ENCODE measurements at regions not wholly inside any gene's neighbourhood (a gene's known extent, or its start where the extent isn't known, plus 50 kb on each side); places are given as distances from the start of the nearest gene placed in this dataset.

- no peak overlapping the region for H3K4me3 ChIP-seq (ENCODE audit: low read length)
- no peaks in the 10 kb centered on the region for H3K27me3 ChIP-seq (ENCODE audit: insufficient read depth, low read length)
- H3K36me3 ChIP-seq (ENCODE audit: insufficient read depth, low read length) = no peaks in the 10 kb centered on the region
- H3K9me3 ChIP-seq (ENCODE audit: low read length) = no peaks in the 10 kb centered on the region
- H2AFZ ChIP-seq (ENCODE audit: low read depth, low read length) = no peak overlapping the region
- H3K4me1 ChIP-seq (ENCODE audit: insufficient read depth, low read length) = no peaks in the 10 kb centered on the region
Observed at GRCh38 chr5:154131817-154132216, 58.7 kb upstream of the GALNT10 start.

- Histone ChIP-seq H2AFZ (ENCODE audit: low read depth, low read length) (no peak overlapping the region), H3K4me3 (ENCODE audit: low read length) (no peak overlapping the region), H3K4me1 (ENCODE audit: insufficient read depth, low read length) (no peaks in the 10 kb centered on the region), H3K27me3 (ENCODE audit: insufficient read depth, low read length) (no peaks in the 10 kb centered on the region), H3K36me3 (ENCODE audit: insufficient read depth, low read length) (no peaks in the 10 kb centered on the region), H3K9me3 (ENCODE audit: low read length) (no peaks in the 10 kb centered on the region)
Observed at GRCh38 chr5:154132718-154133307, 57.7 kb upstream of the GALNT10 start.

GRCh38 chr5:154133591-154133990 lies 56.9 kb upstream of the GALNT10 start:
- no peaks in the 10 kb centered on the region for H3K27me3 ChIP-seq (ENCODE audit: insufficient read depth, low read length)
- H3K4me1 ChIP-seq (ENCODE audit: insufficient read depth, low read length) = peaks cover under 1% of the 10 kb centered on the region
- H2AFZ ChIP-seq (ENCODE audit: low read depth, low read length) = no peak overlapping the region
- H3K9me3 ChIP-seq (ENCODE audit: low read length) = no peaks in the 10 kb centered on the region
- no peak overlapping the region for H3K4me3 ChIP-seq (ENCODE audit: low read length)
- no peaks in the 10 kb centered on the region for H3K36me3 ChIP-seq (ENCODE audit: insufficient read depth, low read length)

DNA sequence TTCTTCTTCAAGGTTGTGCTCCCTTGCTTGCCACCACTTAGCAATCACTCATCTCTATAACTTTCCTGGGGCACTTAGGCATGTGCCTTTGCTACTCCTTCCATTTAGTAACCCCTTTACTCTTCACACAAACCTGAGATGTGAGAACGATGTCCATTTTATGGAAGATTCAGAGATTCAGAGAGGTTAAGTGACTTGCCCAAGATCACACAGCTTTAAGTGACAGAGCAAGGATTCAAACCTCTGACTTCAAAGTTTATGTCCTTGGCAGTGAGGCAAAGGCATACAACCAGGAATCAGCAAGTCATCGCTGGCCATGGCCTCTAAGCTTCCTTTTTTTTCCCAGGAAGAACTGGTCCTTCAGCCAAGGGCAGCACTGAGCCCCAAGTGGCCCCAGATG lies 56.0 kb upstream of the GALNT10 start:
- no peaks in the 10 kb centered on the region for H3K9me3 ChIP-seq (ENCODE audit: low read length)
- H3K27me3 ChIP-seq (ENCODE audit: insufficient read depth, low read length) = no peaks in the 10 kb centered on the region
- H3K4me3 ChIP-seq (ENCODE audit: low read length) = no peak overlapping the region
- peaks cover 5% of the 10 kb centered on the region for H3K4me1 ChIP-seq (ENCODE audit: insufficient read depth, low read length)
- H3K36me3 ChIP-seq (ENCODE audit: insufficient read depth, low read length) = no peaks in the 10 kb centered on the region
- H2AFZ ChIP-seq (ENCODE audit: low read depth, low read length) = no peak overlapping the region

- no peaks in the 10 kb centered on the region for H3K9me3 ChIP-seq (ENCODE audit: low read length)
- no peak overlapping the region for H2AFZ ChIP-seq (ENCODE audit: low read depth, low read length)
- no peaks in the 10 kb centered on the region for H3K27me3 ChIP-seq (ENCODE audit: insufficient read depth, low read length)
- H3K4me1 ChIP-seq (ENCODE audit: insufficient read depth, low read length) = peaks cover 5% of the 10 kb centered on the region
- H3K36me3 ChIP-seq (ENCODE audit: insufficient read depth, low read length) = no peaks in the 10 kb centered on the region
- no peak overlapping the region for H3K4me3 ChIP-seq (ENCODE audit: low read length)
Observed at GRCh38 chr5:154135125-154135817, 55.3 kb upstream of the GALNT10 start.

DNA sequence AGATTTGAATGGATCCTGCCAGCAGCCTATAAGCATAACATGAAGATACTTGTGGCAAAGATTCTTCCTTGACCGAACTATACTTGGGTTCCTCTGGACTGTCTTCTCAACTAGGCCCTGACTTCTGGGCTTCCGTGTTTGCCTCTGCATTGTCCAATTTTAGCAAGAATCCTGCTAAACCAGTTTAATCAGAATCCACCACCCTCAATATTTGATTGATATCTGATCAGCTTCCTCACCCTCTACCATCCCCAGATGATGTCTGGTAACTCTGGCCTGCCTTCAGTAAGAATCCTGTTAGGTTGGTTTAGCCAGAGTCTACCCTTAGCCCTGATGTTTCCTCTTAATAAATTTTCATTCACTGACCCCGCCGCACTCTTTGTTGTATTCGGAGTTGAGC lies 54.4 kb upstream of the GALNT10 start:
- Histone ChIP-seq H3K4me1 (ENCODE audit: insufficient read depth, low read length) (peaks cover 5% of the 10 kb centered on the region), H3K9me3 (ENCODE audit: low read length) (no peaks in the 10 kb centered on the region), H3K27me3 (ENCODE audit: insufficient read depth, low read length) (no peaks in the 10 kb centered on the region), H2AFZ (ENCODE audit: low read depth, low read length) (no peak overlapping the region), H3K36me3 (ENCODE audit: insufficient read depth, low read length) (no peaks in the 10 kb centered on the region), H3K4me3 (ENCODE audit: low read length) (no peak overlapping the region)

DNA sequence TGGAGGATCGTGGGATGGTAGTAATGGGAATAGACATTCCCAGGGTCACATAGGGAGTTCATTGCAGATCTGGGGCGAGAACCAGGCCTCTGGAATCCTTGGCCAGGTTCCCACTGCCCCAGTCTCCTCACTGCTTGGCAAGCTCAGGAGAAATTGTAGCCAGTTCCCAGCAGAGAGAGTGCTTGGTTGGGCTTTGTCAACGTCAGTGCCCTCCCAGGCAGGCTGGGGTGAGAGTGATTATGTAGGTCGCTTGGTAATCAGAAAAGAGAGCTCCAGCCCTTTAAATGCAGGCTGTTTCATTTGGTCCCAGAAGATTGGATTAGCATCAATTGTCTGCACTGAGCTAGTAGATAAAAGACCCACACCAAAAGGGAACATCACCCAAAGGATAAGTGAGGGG lies 51.8 kb upstream of the GALNT10 start:
- Histone ChIP-seq H3K36me3 (ENCODE audit: insufficient read depth, low read length) (no peaks in the 10 kb centered on the region), H3K9me3 (ENCODE audit: low read length) (no peaks in the 10 kb centered on the region), H3K4me1 (ENCODE audit: insufficient read depth, low read length) (peaks cover 13% of the 10 kb centered on the region), H3K27me3 (ENCODE audit: insufficient read depth, low read length) (no peaks in the 10 kb centered on the region), H2AFZ (ENCODE audit: low read depth, low read length) (no peak overlapping the region), H3K4me3 (ENCODE audit: low read length) (no peak overlapping the region)

DNA sequence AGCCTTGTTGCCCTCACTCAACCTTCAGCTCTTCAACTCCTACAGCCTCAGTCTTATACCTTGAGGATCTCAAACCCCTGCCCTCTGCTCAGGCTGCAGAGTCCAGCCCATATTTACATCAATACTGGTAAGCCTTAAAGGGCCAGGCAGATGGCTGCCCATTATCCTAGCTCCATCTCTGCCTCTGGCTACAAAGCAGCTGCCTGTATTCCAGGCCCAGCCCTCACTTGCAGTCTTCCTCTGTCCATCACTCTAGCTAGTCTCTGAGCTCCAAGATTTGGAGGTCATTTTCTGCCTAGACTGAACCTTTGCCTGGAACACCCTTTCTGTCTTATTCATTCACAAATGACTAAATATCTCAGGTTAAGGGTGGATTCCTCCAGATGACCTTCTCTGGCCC lies 50.2 kb upstream of the GALNT10 start:
- no peaks in the 10 kb centered on the region for H3K9me3 ChIP-seq (ENCODE audit: low read length)
- H3K4me1 ChIP-seq (ENCODE audit: insufficient read depth, low read length) = peaks cover 13% of the 10 kb centered on the region
- no peaks in the 10 kb centered on the region for H3K27me3 ChIP-seq (ENCODE audit: insufficient read depth, low read length)
- no peak overlapping the region for H2AFZ ChIP-seq (ENCODE audit: low read depth, low read length)
- no peak overlapping the region for H3K4me3 ChIP-seq (ENCODE audit: low read length)
- H3K36me3 ChIP-seq (ENCODE audit: insufficient read depth, low read length) = no peaks in the 10 kb centered on the region
